Common myeloid progenitor, CD34-positive (primary cell): ENCODE measurements at regions not wholly inside any gene's neighbourhood (a gene's known extent, or its start where the extent isn't known, plus 50 kb on each side); places are given as distances from the start of the nearest gene placed in this dataset.

Experiments used
- CTCF ChIA-PET: fragments of 350-600 bp; sonication (Branson Sonifier 250); formaldehyde crosslinking; loops from one replicate; lab custom pipeline; 2021; ENCODE audit warnings: antibody characterized with exemption; lab: Charles Lee
- POLR2A ChIA-PET: fragments of 350-600 bp; sonication (Branson Sonifier 250); formaldehyde crosslinking; loops from one replicate; lab custom pipeline; 2021; ENCODE audit warnings: antibody characterized with exemption; lab: Charles Lee
- DNase-seq, 3 donors: peaks; one replicate each; pipeline versions ENCODE4 v3.0.0 to v3.0.0-alpha.2; 2013
- H3K27ac ChIP-seq, 2 experiments: 1 replicate in 1 of 2; 2 replicates in 1 of 2; pipeline ENCODE4 v1.7.0; 2013; ENCODE audit warnings: inconsistent platforms in 2 of 2, low read length in 2 of 2, mild to moderate bottlenecking in 2 of 2, low read depth in 1 of 2, moderate library complexity in 1 of 2; ENCODE audit not compliant: severe bottlenecking in 2 of 2, insufficient read depth in 1 of 2, poor library complexity in 1 of 2
- H3K27me3 ChIP-seq, 5 experiments: replicated peaks in 2 of 5; 1 replicate in 3 of 5; 2 replicates in 2 of 5; pipeline versions ENCODE4 v1.6.1 to v1.7.0; 2013; ENCODE audit warnings: low read length in 4 of 5, mild to moderate bottlenecking in 2 of 5, moderate library complexity in 2 of 5, inconsistent platforms in 1 of 5; ENCODE audit not compliant: insufficient read depth in 5 of 5, control insufficient read depth in 4 of 5
- H3K36me3 ChIP-seq, 4 experiments: 1 replicate in 2 of 4; 2 replicates in 2 of 4; pipeline versions ENCODE4 v1.6.1 to v1.7.0; 2013; ENCODE audit warnings: low read length in 3 of 4, control low read depth in 1 of 4, mild to moderate bottlenecking in 1 of 4; ENCODE audit not compliant: control insufficient read depth in 4 of 4, insufficient read depth in 4 of 4
- H3K4me1 ChIP-seq, 4 experiments: 1 replicate in 3 of 4; 2 replicates in 1 of 4; pipeline versions ENCODE4 v1.6.1 to v1.7.1; 2013; ENCODE audit warnings: low read length in 3 of 4, mild to moderate bottlenecking in 3 of 4, control low read depth in 1 of 4, inconsistent platforms in 1 of 4, moderate library complexity in 1 of 4; ENCODE audit not compliant: control insufficient read depth in 4 of 4, insufficient read depth in 4 of 4; ENCODE audit errors: control extremely low read depth in 1 of 4
- H3K4me3 ChIP-seq, 7 experiments: 1 replicate in 4 of 7; 2 replicates in 3 of 7; pipeline versions ENCODE4 v1.5.1 to v1.7.0; 2013; ENCODE audit warnings: mild to moderate bottlenecking in 7 of 7, low read length in 6 of 7, moderate library complexity in 6 of 7, inconsistent platforms in 2 of 7, low read depth in 2 of 7, control low read depth in 1 of 7; ENCODE audit not compliant: insufficient read depth in 4 of 7, control insufficient read depth in 1 of 7; ENCODE audit errors: extremely low read depth in 1 of 7
- H3K9me3 ChIP-seq, 5 experiments: 1 replicate in 4 of 5; 2 replicates in 1 of 5; pipeline versions ENCODE4 v1.6.1 to v1.7.1; 2013; ENCODE audit warnings: low read length in 4 of 5, mild to moderate bottlenecking in 2 of 5, inconsistent platforms in 1 of 5, low read depth in 1 of 5, moderate library complexity in 1 of 5; ENCODE audit not compliant: control insufficient read depth in 4 of 5, insufficient read depth in 2 of 5; ENCODE audit errors: control extremely low read depth in 1 of 5
- WGBS: methylation state at CpG from one replicate; pipeline ENCODE4 v1.1.5; 2013; ENCODE audit not compliant: insufficient coverage; 5-methylcytosine and 5-hydroxymethylcytosine counted together

GRCh38 chr9:4371108-4371507 is 71.2 kb upstream of the GLIS3 start:
- Histone ChIP-seq H3K36me3 (no peaks in the 10 kb centered on the region), H3K4me1 (no peaks in the 10 kb centered on the region), H3K4me3 (no peak overlapping the region), H3K27me3 (peaks cover 0 to 13% (median 2%) of the 10 kb centered on the region in 5 experiments), H3K9me3 (peaks cover 0 to 1% (median 0%) of the 10 kb centered on the region in 5 experiments), H3K27ac (no peak overlapping the region)
- ChIA-PET POLR2A (interaction anchor here (0.6 kb wide), 1 partner anchor 1902 kb away, joined by 3 read pairs; no protein-coding TSS in a partner anchor), CTCF (no interaction called here)
- no peak for DNase-seq
- WGBS = 93% methylated on average over 4 of the region's 5 CpGs

DNA sequence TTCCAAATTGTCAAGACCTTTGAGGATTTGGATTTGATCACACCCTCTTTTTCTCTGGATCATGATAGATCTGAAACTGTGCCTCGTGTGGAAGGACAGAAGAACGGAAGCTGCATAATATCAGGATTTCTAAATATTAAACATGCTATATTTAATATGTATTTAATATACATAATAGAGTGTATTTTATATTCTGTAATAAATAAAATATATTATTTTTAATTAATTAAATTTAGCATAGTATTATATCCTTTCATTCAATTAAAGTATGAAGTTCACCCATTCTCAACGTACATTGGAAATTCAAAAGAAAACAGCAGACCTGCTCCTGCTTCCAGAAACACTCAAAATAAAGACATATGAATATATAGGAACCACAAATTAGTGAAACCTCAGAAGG is 70.6 kb upstream of the GLIS3 start:
- H3K36me3 ChIP-seq = no peaks in the 10 kb centered on the region
- ChIA-PET CTCF (no interaction called here), POLR2A (no interaction called here)
- DNase-seq = no peak
- H3K27me3 ChIP-seq = peaks cover 0 to 11% (median 2%) of the 10 kb centered on the region in 5 experiments
- no peak overlapping the region for H3K27ac ChIP-seq
- H3K9me3 ChIP-seq = peaks cover 0 to 1% (median 0%) of the 10 kb centered on the region in 5 experiments
- no peak overlapping the region for H3K4me3 ChIP-seq
- no CpG with 5 or more reads among the region's 3 CpGs for WGBS
- H3K4me1 ChIP-seq = no peaks in the 10 kb centered on the region

- H3K4me3 ChIP-seq = no peak overlapping the region
- no peaks in the 10 kb centered on the region for H3K36me3 ChIP-seq
- peak; percentile 23 to 52 (median 48) for DNase-seq
- peaks cover 0 to 1% (median 0%) of the 10 kb centered on the region in 5 experiments for H3K9me3 ChIP-seq
- WGBS = 67% methylated on average over 11 of the region's 12 CpGs
- no peak overlapping the region for H3K27ac ChIP-seq
- ChIA-PET POLR2A (no interaction called here), CTCF (interaction anchor here (0.7 to 4.6 kb wide), 14 partner anchors 9 to 710 kb away, joined by 3 to 44 read pairs (median 4); no protein-coding TSS in a partner anchor)
- H3K27me3 ChIP-seq = peaks cover 0 to 2% (median 0%) of the 10 kb centered on the region in 5 experiments
- no peaks in the 10 kb centered on the region for H3K4me1 ChIP-seq
These were observed 66.9 kb upstream of the GLIS3 start for GRCh38 chr9:4366591-4367330.

DNA sequence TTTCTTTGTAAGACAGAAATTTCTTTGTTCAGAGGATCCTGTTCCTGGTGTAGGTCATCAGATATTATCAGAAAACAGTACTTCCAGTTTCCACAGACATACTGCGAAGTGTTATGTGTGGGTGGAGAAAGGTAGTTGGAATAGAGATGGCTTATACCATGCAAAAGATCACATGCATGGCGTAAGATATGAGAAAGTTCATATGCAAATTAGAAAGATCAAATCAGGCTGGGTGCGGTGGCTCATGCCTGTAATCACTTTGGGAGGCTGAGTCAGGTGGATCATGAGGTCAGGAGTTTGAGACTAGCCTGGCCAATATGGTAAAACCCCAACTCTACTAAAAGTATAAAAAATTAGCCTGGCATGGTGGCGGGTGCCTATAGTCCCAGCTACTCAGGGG is 65.2 kb upstream of the GLIS3 start:
- POLR2A ChIA-PET = no interaction called here
- CTCF ChIA-PET = interaction anchor here (1.5 to 4.6 kb wide), 2 partner anchors 48 to 53 kb away, joined by 5 to 44 read pairs; no protein-coding TSS in a partner anchor
- no peak for DNase-seq
- no peak overlapping the region for H3K27ac ChIP-seq
- no peaks in the 10 kb centered on the region for H3K36me3 ChIP-seq
- H3K27me3 ChIP-seq = peaks cover 0 to 4% (median 2%) of the 10 kb centered on the region in 5 experiments
- peaks cover 0 to 1% (median 0%) of the 10 kb centered on the region in 5 experiments for H3K9me3 ChIP-seq
- no peaks in the 10 kb centered on the region for H3K4me1 ChIP-seq
- WGBS = 98% methylated on average over 4 of the region's 4 CpGs
- H3K4me3 ChIP-seq = no peak overlapping the region

DNA sequence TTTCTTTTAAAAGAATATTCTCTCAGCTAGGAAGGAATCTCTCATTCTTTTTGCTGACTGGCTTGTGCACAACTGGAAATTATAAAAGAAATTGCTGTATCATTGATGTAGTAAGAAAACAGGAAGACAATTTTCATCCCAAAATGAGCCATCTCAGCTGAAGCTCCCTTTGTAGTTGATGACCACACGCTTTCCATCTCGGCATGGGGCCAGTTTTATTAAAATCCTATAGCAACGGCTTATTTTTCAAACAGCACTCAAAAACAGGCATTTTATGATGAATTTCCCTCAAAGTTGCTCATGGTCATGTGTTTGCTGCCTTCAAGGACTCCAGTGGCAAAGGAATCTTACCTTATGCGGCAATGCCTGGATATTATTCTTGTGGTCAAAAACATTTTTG is 62.4 kb upstream of the GLIS3 start:
- no peaks in the 10 kb centered on the region for H3K4me1 ChIP-seq
- WGBS = 97% methylated on average over 4 of the region's 4 CpGs
- CTCF ChIA-PET = interaction anchor here (0.9 kb wide), 1 partner anchor 167 kb away, joined by 3 read pairs; no protein-coding TSS in a partner anchor

GRCh38 chr9:4359016-4359415 is 59.1 kb upstream of the GLIS3 start:
- Histone ChIP-seq H3K4me1 (no peaks in the 10 kb centered on the region), H3K4me3 (no peak overlapping the region), H3K27me3 (peaks cover 0 to 4% (median 2%) of the 10 kb centered on the region in 5 experiments), H3K27ac (no peak overlapping the region), H3K36me3 (no peaks in the 10 kb centered on the region), H3K9me3 (no peaks in the 10 kb centered on the region)
- WGBS = 97% methylated on average over 8 of the region's 8 CpGs
- DNase-seq = no peak
- CTCF ChIA-PET = no interaction called here
- POLR2A ChIA-PET = no interaction called here

More for the DNA sequence above, 62.4 kb upstream of the GLIS3 start:
- H3K9me3 ChIP-seq = no peaks in the 10 kb centered on the region
- POLR2A ChIA-PET = no interaction called here
- no peak overlapping the region for H3K4me3 ChIP-seq
- DNase-seq = no peak
- no peak overlapping the region for H3K27ac ChIP-seq
- H3K36me3 ChIP-seq = no peaks in the 10 kb centered on the region
- peaks cover 0 to 4% (median 2%) of the 10 kb centered on the region in 5 experiments for H3K27me3 ChIP-seq

DNA sequence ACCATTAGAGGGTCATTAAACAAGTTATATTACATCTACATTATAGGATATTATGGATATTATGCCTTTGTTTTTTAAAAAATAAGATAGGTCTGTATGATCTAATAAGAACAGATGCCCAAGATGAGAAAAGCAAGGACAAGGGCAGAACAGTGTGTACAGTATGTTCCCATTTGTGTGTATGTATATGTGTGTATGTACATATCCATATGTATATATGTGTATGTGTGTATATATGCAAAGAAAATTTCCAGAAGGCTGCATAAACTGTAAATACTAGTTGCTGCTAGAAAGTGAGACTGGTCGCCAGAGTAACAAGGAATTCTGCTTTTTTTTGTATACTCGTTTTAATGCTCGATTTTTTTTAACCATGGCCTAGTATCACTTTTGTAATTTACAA is 58.1 kb upstream of the GLIS3 start:
- Histone ChIP-seq H3K4me1 (no peaks in the 10 kb centered on the region), H3K4me3 (no peak overlapping the region), H3K27ac (no peak overlapping the region), H3K36me3 (no peaks in the 10 kb centered on the region), H3K9me3 (no peaks in the 10 kb centered on the region), H3K27me3 (peaks cover 0 to 4% (median 2%) of the 10 kb centered on the region in 5 experiments)
- CTCF ChIA-PET = no interaction called here
- POLR2A ChIA-PET = no interaction called here
- 100% methylated on average over 1 of the region's 3 CpGs for WGBS
- DNase-seq = no peak
